SK-N-MC (cell line): ENCODE measurements at regions not wholly inside any gene's neighbourhood (a gene's known extent, or its start where the extent isn't known, plus 50 kb on each side); places are given as distances from the start of the nearest gene placed in this dataset.

Experiments used
- DNase-seq: peaks from one replicate; pipeline ENCODE4 v3.0.0-alpha.2; 2011; ENCODE audit warnings: low read depth, low spot score
- H3K27ac ChIP-seq: fragments of 200-600 bp; sonication (generic); 2 replicates; pipeline ENCODE4 v1.5.1; 2016; ENCODE audit warnings: mixed run types
- H3K36me3 ChIP-seq: fragments of 200-600 bp; sonication (generic); 2 replicates; pipeline ENCODE4 v1.6.1; 2017; ENCODE audit warnings: antibody characterized with exemption, low read length, mixed read lengths; ENCODE audit not compliant: insufficient read depth
- H3K4me3 ChIP-seq: fragments of 200-600 bp; sonication (generic); 2 replicates; pipeline ENCODE4 v1.5.1; 2016
- H3K9ac ChIP-seq: fragments of 200-600 bp; sonication (generic); 2 replicates; pipeline ENCODE4 v1.8.0; 2017; ENCODE audit warnings: mixed run types, mixed read lengths; ENCODE audit not compliant: insufficient read length
- H3K9me3 ChIP-seq: fragments of 200-600 bp; sonication (generic); 2 replicates; pipeline ENCODE4 v1.6.1; 2017; ENCODE audit warnings: low read depth, mild to moderate bottlenecking, antibody characterized with exemption, low read length, moderate library complexity, mixed read lengths
- EZH2 ChIP-seq: fragments of 200-600 bp; sonication (generic); IDR thresholded peaks from one replicate; pipeline ENCODE4 v1.6.1; 2017; ENCODE audit warnings: antibody characterized with exemption
- FOXP2 ChIP-seq: optimal IDR thresholded peaks from 2 replicates; pipeline ENCODE3; 2011; ENCODE audit warnings: mild to moderate bottlenecking, moderate library complexity; ENCODE audit not compliant: insufficient read depth; ENCODE audit errors: extremely low read length, control extremely low read depth
- POLR2AphosphoS5 ChIP-seq: IDR thresholded peaks from 2 replicates; pipeline ENCODE4 v1.6.1; 2012; ENCODE audit warnings: mild to moderate bottlenecking, low read depth, low read length, borderline replicate concordance

DNA sequence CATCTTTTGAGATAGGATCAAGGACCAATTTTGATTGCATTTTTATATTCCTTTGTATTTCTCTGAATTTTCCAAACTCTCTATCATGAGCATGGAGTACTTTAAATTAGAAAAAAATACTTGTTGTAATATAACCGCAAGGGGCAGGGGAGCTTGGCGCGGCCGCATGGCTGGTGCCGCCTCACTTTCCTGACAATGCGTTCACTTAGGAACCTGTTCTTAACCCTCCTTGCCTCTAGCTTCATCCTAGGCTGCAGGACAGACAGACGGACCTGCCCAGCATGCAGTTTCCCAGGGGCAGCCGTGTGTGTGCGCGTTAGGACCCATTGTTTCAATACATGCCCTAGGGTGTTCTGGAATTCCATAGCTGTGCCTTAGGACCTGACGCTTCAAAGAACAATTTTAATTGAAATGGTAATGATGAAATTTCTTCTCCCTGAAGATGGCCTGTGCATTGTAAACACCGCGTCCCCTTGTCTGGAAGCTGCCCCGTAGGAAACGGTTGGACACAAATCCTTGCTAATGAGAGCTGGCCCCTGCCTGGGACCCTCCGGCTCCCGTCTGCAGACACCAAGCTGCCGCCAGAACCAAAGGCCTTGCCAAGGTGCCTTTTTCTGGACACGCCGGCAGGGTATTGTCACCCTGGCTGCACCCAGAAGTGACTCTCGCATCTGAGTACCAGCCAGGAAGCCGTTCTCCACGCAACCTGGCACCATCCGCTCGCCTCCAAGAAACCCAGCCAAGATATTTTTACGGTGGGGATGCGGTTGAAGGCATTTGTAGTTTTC, 466.4 kb downstream of the NPHP4 start:
- TF ChIP-seq FOXP2 = no peak
- TF ChIP-seq POLR2AphosphoS5 = no peak
- TF ChIP-seq EZH2 = no peak
- Histone ChIP-seq H3K36me3 (no peaks in the 10 kb centered on the region), H3K9me3 (no peaks in the 10 kb centered on the region), H3K27ac (no peak overlapping the region), H3K4me3 (no peak overlapping the region), H3K9ac (no peak overlapping the region)
- no peak for DNase-seq

GRCh38 chr1:5522531-5523145, 469.6 kb downstream of the NPHP4 start:
- no peaks in the 10 kb centered on the region for H3K9me3 ChIP-seq
- H3K36me3 ChIP-seq = no peaks in the 10 kb centered on the region
- TF ChIP-seq POLR2AphosphoS5 (no peak), FOXP2 (no peak), EZH2 (no peak)
- H3K9ac ChIP-seq = no peak overlapping the region
- H3K27ac ChIP-seq = no peak overlapping the region
- H3K4me3 ChIP-seq = no peak overlapping the region
- DNase-seq = no peak

DNA sequence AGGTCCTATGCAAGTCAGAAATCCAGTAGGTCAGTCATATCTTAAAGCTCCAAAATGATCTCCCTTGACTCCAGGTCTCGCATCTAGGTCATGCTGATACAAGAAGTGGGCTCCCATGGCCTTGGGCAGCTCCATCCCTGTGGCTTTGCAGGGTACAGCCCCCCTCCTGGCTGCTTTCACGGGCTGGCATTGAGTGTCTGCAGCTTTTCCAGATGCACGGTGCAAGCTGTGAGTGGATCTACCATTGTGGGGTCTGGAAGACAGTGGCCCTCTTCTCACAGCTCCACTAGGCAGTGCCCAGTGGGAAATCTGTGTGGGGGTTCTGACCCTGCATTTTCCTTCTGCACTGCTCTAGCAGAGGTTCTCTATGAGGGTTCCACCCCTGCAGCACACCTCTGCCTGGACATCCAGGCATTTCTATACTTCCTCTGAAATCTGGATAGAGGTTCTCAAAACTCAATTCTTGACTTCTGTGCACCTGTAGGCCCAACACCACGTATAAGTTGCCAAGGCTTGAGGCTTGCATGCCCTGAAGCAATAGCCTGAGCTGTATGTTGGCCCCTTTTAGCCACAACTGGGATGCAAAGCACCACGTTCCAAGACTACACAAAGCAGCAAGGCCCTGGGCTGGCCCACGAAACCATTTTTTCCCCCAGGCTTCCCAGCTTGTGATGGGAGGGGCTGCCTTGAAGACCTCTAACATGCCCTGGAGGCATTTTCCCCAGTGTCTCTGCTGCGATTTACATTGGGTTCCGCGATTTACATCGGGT, 472.7 kb downstream of the NPHP4 start:
- DNase-seq = no peak
- H3K27ac ChIP-seq = no peak overlapping the region
- no peak overlapping the region for H3K9ac ChIP-seq
- no peaks in the 10 kb centered on the region for H3K36me3 ChIP-seq
- no peaks in the 10 kb centered on the region for H3K9me3 ChIP-seq
- TF ChIP-seq FOXP2 = no peak
- TF ChIP-seq EZH2 = no peak
- no peak for TF ChIP-seq POLR2AphosphoS5
- no peak overlapping the region for H3K4me3 ChIP-seq

- H3K4me3 ChIP-seq = no peak overlapping the region
- no peaks in the 10 kb centered on the region for H3K9me3 ChIP-seq
- no peaks in the 10 kb centered on the region for H3K36me3 ChIP-seq
- no peak overlapping the region for H3K9ac ChIP-seq
- no peak for DNase-seq
- TF ChIP-seq EZH2 (no peak), FOXP2 (no peak)
- no peak overlapping the region for H3K27ac ChIP-seq
Observed at GRCh38 chr1:5516756-5517155, 475.5 kb downstream of the NPHP4 start.

GRCh38 chr1:5515501-5515900, 476.7 kb downstream of the NPHP4 start:
- TF ChIP-seq EZH2 = no peak
- TF ChIP-seq POLR2AphosphoS5 = no peak
- TF ChIP-seq FOXP2 = no peak
- Histone ChIP-seq H3K9ac (no peak overlapping the region), H3K36me3 (no peaks in the 10 kb centered on the region), H3K9me3 (no peaks in the 10 kb centered on the region), H3K4me3 (no peak overlapping the region), H3K27ac (no peak overlapping the region)
- DNase-seq = no peak

DNA sequence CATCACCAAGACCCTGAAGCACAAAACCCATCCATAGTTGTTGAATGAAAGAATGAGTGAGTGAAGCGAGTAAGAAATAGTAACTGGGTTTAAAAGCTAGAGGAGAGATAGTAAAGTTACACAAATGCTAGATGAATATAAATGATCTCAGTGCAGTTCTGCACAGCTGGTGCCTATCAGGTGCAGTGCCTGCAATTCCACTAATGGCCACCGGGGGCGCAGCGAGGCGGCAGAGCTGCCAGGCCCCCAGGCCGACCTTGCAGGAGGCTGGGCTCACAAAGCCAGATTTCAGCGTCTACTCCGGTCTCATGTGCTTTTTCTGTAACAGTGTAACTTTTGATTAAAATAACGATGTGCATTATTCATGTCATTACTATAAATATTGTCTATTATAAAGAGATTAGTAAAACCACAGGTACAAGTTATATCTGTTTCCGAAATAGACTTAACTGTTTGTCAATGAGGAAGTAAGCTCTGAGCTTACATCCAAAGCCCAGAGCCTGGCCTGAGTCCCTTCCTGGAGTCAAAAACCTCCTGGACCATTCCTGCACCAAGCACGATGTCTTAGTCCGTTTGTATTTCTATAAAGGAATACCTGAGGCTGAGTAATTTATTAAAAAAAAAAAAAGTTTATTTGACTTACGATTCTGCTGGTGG, 477.6 kb downstream of the NPHP4 start:
- Histone ChIP-seq H3K27ac (no peak overlapping the region), H3K36me3 (no peaks in the 10 kb centered on the region), H3K9me3 (no peaks in the 10 kb centered on the region), H3K4me3 (no peak overlapping the region), H3K9ac (no peak overlapping the region)
- TF ChIP-seq EZH2 = no peak
- no peak for TF ChIP-seq POLR2AphosphoS5
- no peak for TF ChIP-seq FOXP2
- no peak for DNase-seq

- no peaks in the 10 kb centered on the region for H3K36me3 ChIP-seq
- H3K9me3 ChIP-seq = no peaks in the 10 kb centered on the region
- H3K4me3 ChIP-seq = no peak overlapping the region
- TF ChIP-seq EZH2 = no peak
- H3K27ac ChIP-seq = no peak overlapping the region
- no peak overlapping the region for H3K9ac ChIP-seq
- no peak for DNase-seq
Observed at GRCh38 chr1:5513846-5514526, 478.2 kb downstream of the NPHP4 start.

- no peaks in the 10 kb centered on the region for H3K9me3 ChIP-seq
- H3K9ac ChIP-seq = no peak overlapping the region
- no peaks in the 10 kb centered on the region for H3K36me3 ChIP-seq
- H3K4me3 ChIP-seq = no peak overlapping the region
- TF ChIP-seq FOXP2 = no peak
- TF ChIP-seq EZH2 = no peak
- no peak for TF ChIP-seq POLR2AphosphoS5
- H3K27ac ChIP-seq = no peak overlapping the region
- no peak for DNase-seq
Observed at GRCh38 chr1:5513179-5513578, 479.0 kb downstream of the NPHP4 start.
